Astrocyte of the cerebellum (primary cell): ENCODE measurements at regions not wholly inside any gene's neighbourhood (a gene's known extent, or its start where the extent isn't known, plus 50 kb on each side); places are given as distances from the start of the nearest gene placed in this dataset.
A peak's percentile ranks its signal among the peaks of the same experiment; 100 is the strongest.
"Not testable (repeated sequence)": the region's sequence is repeated elsewhere in the genome, so short reads cannot be mapped to it uniquely, and the experiment has no call there.

Source experiments
- DNase-seq: peaks from one replicate; pipeline ENCODE4 v3.0.0-alpha.2; 2011; ENCODE audit warnings: low read depth
- H3K4me3 ChIP-seq: 2 replicates; pipeline ENCODE4 v1.5.1; 2011; ENCODE audit warnings: mild to moderate bottlenecking, low read depth, low read length, moderate library complexity
- in situ Hi-C: cut with HindIII; loops from 2 replicates; pipeline ENCODE4 v1.10.0; 2017; ENCODE audit warnings: low sequenced_read_pairs
- TF ChIP-seq, protein P1 (sequence below): IDR thresholded peaks from 2 replicates; pipeline ENCODE4 v1.5.1; 2012; ENCODE audit warnings: low read length, low read depth, moderate library complexity, mild to moderate bottlenecking; ENCODE audit errors: missing control alignments

DNA sequence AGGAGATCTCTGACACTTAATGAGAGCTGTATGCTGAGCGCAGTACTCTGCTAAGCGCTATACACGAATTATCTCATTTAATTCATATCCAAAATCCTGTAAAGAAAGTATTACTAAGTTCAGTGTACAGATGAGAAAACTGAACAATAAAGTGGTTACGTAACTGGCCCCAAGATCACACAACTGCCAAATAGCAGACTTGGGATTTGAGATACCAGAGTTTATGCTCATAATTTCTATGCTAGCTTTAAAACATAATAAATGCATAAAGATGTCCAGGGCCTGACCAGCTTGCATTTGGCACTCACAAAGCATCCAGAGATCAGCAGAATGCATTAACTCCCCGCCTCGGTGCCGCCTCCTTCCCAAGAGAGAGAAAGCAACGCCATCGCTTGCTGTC lies 83.2 kb upstream of the PWP1 start:
- TF ChIP-seq, protein P1, sequence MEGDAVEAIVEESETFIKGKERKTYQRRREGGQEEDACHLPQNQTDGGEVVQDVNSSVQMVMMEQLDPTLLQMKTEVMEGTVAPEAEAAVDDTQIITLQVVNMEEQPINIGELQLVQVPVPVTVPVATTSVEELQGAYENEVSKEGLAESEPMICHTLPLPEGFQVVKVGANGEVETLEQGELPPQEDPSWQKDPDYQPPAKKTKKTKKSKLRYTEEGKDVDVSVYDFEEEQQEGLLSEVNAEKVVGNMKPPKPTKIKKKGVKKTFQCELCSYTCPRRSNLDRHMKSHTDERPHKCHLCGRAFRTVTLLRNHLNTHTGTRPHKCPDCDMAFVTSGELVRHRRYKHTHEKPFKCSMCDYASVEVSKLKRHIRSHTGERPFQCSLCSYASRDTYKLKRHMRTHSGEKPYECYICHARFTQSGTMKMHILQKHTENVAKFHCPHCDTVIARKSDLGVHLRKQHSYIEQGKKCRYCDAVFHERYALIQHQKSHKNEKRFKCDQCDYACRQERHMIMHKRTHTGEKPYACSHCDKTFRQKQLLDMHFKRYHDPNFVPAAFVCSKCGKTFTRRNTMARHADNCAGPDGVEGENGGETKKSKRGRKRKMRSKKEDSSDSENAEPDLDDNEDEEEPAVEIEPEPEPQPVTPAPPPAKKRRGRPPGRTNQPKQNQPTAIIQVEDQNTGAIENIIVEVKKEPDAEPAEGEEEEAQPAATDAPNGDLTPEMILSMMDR, result no peak
- in situ Hi-C loops, result loop anchor here (5.0 kb wide), 2 partner anchors 280 to 480 kb away; no protein-coding TSS in a partner anchor
- H3K4me3 ChIP-seq, result no peak overlapping the region
- no peak for DNase-seq

DNA sequence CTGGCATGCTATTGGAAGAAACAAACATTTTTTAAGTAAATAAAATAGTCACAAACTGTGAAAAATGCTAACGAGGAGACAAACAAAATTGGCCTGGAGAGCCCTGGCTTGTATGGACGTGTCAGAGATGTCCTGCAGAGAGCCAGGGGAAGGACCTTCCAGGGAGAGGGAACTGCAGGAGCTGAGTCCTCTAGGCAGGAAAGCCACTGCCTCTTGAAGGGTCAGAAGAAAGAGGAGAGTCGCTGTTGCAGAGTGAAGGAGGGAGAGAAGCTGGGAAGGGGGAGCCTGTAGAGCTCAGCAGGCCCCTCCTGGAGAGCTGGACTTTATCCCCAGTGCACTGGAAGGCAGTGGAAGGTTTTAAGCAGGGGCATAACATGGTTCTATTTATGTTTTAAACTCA lies 80.3 kb upstream of the PWP1 start:
- no peak for DNase-seq
- in situ Hi-C loops, result no loop called here
- H3K4me3 ChIP-seq, result no peak overlapping the region
- TF ChIP-seq, protein P1, result no peak

DNA sequence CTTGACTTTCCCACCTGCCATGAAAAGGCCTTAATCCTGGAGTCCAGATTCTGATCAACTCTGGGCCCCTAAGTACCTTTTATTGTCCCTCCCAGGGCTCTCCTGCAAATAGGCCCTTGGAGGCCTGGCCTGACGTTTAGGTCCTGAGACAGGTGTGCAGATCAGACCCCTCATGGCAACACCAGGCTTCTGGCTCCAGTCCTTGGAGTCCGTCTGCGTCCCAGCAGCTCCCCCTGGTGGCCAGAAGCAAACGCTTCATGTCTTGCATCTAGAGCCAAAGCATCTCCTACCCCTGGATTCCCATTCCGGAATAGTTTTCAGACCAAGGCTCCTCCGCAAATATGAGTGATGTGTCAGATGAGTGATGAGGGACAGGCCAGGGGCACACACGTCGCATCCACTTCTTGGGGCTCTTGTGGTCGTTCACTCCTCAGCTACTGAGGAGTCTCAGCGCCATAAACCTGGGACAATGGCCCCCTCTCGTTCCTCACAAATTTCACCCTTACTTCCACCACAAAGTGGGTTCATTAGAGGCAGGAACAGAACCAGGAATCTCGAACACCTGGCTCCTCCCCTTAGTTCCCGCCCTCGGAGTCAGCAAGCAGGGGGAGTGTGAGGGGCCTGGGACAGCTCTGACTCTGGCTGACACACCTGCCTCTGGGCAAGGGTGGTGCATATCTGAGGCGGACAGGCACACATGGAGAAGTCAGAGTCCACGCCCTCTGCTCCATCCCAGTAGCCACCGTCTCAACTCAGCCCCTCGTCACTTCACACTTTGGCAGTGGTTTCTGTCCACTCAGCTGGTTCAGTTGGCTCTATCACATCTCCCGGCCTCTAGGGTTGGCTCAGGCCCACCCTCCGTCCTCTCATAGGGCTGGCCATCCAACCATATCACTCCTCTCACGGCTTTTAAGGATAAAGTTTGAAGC lies 77.9 kb upstream of the PWP1 start:
- peak; percentile 56 for DNase-seq
- in situ Hi-C loops, result no loop called here

DNA sequence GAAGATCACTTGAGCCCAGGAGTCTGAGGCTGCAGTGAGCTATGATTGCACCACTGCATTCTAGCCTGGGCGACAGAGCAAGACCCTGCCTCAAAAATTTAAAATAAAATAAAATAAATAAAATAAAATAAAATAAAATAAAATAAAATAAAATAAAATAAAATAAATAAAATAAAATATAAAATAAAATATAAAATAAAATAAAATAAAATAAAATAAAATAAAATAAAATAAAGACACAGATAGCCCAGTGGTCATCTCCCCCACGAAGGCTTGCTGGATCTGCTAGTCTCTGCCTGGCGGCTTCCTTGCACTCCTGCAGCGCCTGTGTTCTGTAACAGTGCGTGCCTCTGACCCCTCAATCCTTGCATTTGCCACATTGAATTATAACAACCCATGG lies 76.8 kb upstream of the PWP1 start:
- DNase-seq, in situ Hi-C loops, H3K4me3 ChIP-seq: not testable (repeated sequence)

More for the DNA sequence above, 77.9 kb upstream of the PWP1 start:
- no peak overlapping the region for H3K4me3 ChIP-seq
- TF ChIP-seq, protein P1, result peak; percentile 93

DNA sequence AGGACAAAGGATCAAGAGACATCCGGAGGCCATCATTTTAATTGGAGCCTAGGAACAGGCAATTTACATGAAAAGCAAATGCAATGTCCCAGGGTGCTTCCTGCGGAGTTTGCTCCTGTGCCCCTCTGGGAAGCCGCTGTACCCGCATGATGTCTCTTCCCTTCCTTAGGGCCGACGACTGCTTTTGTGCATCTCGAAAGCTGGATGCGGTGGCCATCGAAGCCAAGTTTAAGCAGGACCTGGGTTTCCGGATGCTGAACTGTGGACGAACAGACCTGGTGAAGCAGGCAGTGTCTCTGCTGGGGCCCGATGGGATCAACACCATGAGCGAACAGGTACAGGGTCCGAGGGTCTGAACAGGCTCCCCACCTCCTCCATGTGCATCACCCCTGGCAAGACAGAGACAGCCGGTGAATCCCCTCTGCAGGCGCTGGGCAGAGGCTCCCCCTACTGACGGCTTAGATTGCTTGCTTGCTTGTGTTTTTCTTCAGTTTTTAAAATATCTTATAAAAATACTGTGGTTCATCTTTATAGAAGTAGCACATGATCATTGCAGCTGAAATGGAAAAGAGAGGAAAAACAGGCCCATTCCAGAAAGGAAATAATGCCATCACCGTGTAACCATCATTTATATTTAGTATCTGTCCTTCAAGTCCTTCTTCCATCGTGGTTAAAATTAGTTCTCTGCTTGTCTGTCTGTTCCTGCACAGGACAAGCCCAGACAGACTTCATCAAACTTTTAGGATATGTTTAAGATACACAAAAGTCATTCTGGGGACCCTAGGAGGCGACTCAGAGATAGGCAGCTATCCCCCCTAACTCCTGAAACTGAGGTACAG lies 75.4 kb upstream of the PWP1 start:
- in situ Hi-C loops, result no loop called here
- TF ChIP-seq, protein P1, result peak; percentile 90
- DNase-seq, result peak; percentile 40
- H3K4me3 ChIP-seq, result no peak overlapping the region

DNA sequence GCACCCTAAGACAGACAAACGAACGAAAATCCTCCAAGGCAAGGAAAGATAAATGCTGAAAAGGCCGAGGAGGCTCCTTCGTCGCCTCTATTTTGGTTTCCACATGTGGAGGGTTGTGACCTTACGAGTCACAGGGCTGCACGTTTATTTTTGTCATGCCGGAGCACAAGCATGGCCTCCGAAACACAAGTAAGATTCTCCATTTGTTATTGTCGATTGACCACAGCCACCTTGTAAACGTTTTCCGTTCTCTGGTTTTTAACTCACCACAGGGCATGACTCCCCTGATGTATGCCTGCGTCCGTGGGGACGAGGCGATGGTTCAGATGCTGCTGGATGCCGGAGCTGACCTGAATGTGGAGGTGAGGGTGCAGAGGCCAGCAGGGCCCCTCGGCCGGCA lies 73.1 kb upstream of the PWP1 start:
- TF ChIP-seq, protein P1, result no peak
- in situ Hi-C loops, result no loop called here
- H3K4me3 ChIP-seq, result no peak overlapping the region
- DNase-seq, result no peak

DNA sequence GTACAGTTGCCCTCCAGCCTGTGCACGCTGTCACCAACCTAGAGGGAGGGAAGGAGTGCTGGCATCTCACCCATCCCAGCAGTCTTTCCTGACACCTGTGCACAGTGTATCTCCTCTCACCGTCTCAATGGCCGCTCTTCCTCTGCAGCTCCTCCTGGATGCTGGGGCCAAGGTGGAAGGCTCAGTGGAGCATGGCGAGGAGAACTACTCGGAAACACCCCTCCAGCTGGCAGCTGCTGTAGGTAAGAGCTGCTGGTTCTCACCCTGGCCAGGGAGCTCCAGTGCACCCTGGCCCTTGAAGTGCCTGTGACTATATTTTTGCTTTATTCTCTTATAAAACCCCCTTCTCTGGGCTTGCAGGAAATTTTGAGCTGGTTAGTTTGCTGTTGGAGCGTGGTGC lies 68.7 kb upstream of the PWP1 start:
- in situ Hi-C loops, result no loop called here
- H3K4me3 ChIP-seq, result no peak overlapping the region
- DNase-seq, result no peak
- TF ChIP-seq, protein P1, result no peak
